Activated CD8-positive, alpha-beta T cell treated with anti-CD3 and anti-CD28 coated beads for 36 hours (primary cell): ENCODE measurements at regions not wholly inside any gene's neighbourhood (a gene's known extent, or its start where the extent isn't known, plus 50 kb on each side); places are given as distances from the start of the nearest gene placed in this dataset.

ENCODE experiments used
- ATAC-seq: fragments of 200-7000 bp; cut with Tn5 transposase; one replicate; pipeline ENCODE4 v1.10.0; 2021; ENCODE audit warnings: mild to moderate bottlenecking, moderate library complexity
- CTCF ChIA-PET: fragments of 350-600 bp; sonication (Branson Sonifier 250); formaldehyde crosslinking; loops from one replicate; lab custom pipeline; 2021; ENCODE audit warnings: antibody characterized with exemption; lab: Charles Lee
- POLR2A ChIA-PET: fragments of 350-600 bp; sonication (Branson Sonifier 250); formaldehyde crosslinking; loops from one replicate; lab custom pipeline; 2021; ENCODE audit warnings: antibody characterized with exemption; lab: Charles Lee
- DNase-seq: peaks from one replicate; pipeline ENCODE4 v3.0.0-alpha.2; 2020
- H3K27ac Mint-ChIP-seq: one replicate; pipeline ENCODE4 v1.8.0; 2021; ENCODE audit warnings: mild to moderate bottlenecking, mixed read lengths
- H3K27me3 Mint-ChIP-seq: one replicate; pipeline ENCODE4 v1.8.0; 2021; ENCODE audit warnings: mixed read lengths
- H3K36me3 Mint-ChIP-seq: one replicate; pipeline ENCODE4 v1.8.0; 2021; ENCODE audit warnings: low read depth, mixed read lengths
- H3K4me1 Mint-ChIP-seq: one replicate; pipeline ENCODE4 v1.8.0; 2021; ENCODE audit warnings: low read depth, mixed read lengths
- H3K4me3 Mint-ChIP-seq: one replicate; pipeline ENCODE4 v1.8.0; 2021; ENCODE audit warnings: mild to moderate bottlenecking, moderate library complexity, mixed read lengths
- H3K9me3 Mint-ChIP-seq: one replicate; pipeline ENCODE4 v1.8.0; 2021; ENCODE audit warnings: mixed read lengths
- intact Hi-C: fragments of 100-400 bp; cut with micrococcal nuclease; formaldehyde crosslinking; loops from one replicate; pipeline ENCODE4 v1.10.0; 2022
- TF ChIP-seq, protein P1 (sequence below): fragments of 200-600 bp; IDR thresholded peaks from one replicate; pipeline ENCODE4 v1.8.0; 2022; ENCODE audit warnings: antibody characterized with exemption, mild to moderate bottlenecking

DNA sequence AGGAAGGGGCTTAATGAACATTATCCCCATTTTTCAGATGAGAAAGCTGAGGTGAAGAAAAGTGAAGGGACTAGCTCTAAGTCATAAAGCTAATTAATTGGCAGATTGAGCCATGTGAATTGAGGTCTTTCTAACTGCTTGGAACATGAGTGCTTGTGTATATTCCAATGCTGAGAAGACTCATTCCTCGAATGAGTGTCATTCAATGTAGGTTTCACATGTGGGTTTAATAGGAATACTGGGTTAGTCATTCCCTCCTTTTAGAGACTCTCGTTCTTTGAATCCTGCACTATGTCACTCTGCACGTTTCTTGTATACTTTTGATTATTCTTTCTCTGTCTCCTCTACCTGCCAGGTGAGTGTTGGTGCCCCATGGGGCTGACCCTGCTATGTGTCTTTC lies 218.2 kb downstream of the HRH4 start:
- intact Hi-C loops, result no loop called here
- H3K4me3 Mint-ChIP-seq, result no peak overlapping the region
- ChIA-PET POLR2A (no interaction called here), CTCF (no interaction called here)
- ATAC-seq, result no peak
- DNase-seq, result no peak
- TF ChIP-seq, protein P1, sequence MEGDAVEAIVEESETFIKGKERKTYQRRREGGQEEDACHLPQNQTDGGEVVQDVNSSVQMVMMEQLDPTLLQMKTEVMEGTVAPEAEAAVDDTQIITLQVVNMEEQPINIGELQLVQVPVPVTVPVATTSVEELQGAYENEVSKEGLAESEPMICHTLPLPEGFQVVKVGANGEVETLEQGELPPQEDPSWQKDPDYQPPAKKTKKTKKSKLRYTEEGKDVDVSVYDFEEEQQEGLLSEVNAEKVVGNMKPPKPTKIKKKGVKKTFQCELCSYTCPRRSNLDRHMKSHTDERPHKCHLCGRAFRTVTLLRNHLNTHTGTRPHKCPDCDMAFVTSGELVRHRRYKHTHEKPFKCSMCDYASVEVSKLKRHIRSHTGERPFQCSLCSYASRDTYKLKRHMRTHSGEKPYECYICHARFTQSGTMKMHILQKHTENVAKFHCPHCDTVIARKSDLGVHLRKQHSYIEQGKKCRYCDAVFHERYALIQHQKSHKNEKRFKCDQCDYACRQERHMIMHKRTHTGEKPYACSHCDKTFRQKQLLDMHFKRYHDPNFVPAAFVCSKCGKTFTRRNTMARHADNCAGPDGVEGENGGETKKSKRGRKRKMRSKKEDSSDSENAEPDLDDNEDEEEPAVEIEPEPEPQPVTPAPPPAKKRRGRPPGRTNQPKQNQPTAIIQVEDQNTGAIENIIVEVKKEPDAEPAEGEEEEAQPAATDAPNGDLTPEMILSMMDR, result no peak
- no peaks in the 10 kb centered on the region for H3K36me3 Mint-ChIP-seq
- no peak overlapping the region for H3K27ac Mint-ChIP-seq
- no peaks in the 10 kb centered on the region for H3K9me3 Mint-ChIP-seq
- H3K27me3 Mint-ChIP-seq, result peaks cover 14% of the 10 kb centered on the region
- peaks cover 6% of the 10 kb centered on the region for H3K4me1 Mint-ChIP-seq

DNA sequence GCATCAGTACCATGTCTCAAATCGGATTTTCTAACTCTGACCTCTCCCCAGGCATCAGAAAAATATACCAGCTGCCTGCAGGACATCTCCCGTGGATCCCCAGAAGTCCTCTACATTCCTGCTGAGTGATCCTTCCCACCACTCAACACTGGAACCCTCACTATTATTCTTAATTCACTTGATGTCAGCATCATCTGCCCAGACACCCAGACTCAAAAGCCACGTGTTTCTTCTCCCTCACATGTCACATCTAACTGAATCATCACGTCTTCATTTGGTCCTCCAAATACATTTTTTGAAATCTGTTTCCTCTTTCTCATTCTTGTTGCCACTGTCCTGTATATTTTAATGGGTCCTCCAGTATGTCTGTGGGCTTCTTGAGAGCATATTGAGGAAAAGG lies 218.6 kb downstream of the HRH4 start:
- TF ChIP-seq, protein P1, result no peak
- no peak overlapping the region for H3K27ac Mint-ChIP-seq
- no peaks in the 10 kb centered on the region for H3K9me3 Mint-ChIP-seq
- ATAC-seq (no peak), DNase-seq (no peak)
- H3K27me3 Mint-ChIP-seq, result peaks cover 14% of the 10 kb centered on the region
- peaks cover 6% of the 10 kb centered on the region for H3K4me1 Mint-ChIP-seq
- CTCF ChIA-PET, result no interaction called here
- intact Hi-C loops, result no loop called here
- POLR2A ChIA-PET, result no interaction called here
- no peaks in the 10 kb centered on the region for H3K36me3 Mint-ChIP-seq
- no peak overlapping the region for H3K4me3 Mint-ChIP-seq

DNA sequence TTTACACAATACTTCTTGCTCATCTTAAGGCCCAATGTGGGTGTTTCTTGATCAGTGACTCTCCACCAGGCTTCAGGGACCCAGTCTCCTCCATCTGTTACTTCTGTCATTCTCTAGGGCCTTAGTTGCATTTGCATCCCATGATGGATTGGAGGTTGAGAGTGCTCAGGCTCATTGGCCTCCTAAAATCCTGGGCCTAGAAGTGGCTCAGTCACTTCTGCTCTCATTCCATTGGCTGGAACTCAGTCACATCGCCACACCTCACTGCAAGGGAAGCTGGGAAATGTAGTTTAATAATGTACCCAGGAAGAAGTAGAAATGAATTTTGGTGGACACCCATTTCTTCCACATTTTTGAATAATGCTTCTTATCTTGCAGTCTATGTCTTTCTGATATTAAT lies 223.5 kb downstream of the HRH4 start:
- H3K27ac Mint-ChIP-seq, result no peak overlapping the region
- no peak for DNase-seq

DNA sequence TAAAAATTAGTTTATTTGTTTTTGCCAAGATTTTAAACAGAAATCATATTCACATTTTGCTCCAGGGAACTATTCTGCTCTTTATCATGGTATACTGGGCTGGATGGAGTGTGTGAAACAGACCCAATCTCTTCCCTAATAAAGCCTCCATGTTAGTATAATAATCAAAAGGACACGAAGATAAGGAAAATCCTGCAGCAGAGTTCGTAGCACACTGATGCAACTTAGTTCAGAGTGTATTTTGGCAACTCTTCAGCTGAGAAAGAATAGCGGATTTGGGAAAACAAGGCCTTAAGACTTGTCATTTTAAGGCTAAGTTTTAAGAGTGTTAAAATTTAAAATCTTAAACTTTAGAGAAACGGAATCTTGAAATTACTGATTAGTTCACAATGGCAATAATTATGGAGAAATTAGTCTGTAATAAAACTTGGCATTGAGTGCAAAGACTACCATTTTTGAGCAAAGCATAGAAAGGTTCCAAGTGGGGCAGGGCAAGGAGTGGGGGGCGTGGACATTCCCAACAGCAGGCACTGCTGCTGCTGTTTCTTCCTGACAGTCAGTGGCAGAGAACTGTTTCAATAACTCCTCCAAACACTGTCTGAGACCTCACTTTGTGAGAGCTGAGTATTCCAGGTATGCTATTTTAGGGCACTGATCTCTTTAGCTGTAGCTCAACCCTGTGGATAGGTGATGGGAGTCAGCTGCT lies 225.0 kb downstream of the HRH4 start:
- Mint-ChIP-seq H3K4me3 (no peak overlapping the region), H3K27me3 (peaks cover 5% of the 10 kb centered on the region), H3K4me1 (no peaks in the 10 kb centered on the region), H3K36me3 (no peaks in the 10 kb centered on the region), H3K9me3 (no peaks in the 10 kb centered on the region), H3K27ac (no peak overlapping the region)
- ATAC-seq, result no peak
- TF ChIP-seq, protein P1, result no peak
- POLR2A ChIA-PET, result no interaction called here
- CTCF ChIA-PET, result no interaction called here
- intact Hi-C loops, result no loop called here
- DNase-seq, result no peak

More for the DNA sequence above, 223.5 kb downstream of the HRH4 start:
- H3K9me3 Mint-ChIP-seq, result no peaks in the 10 kb centered on the region
- ATAC-seq, result no peak
- ChIA-PET POLR2A (no interaction called here), CTCF (no interaction called here)
- no peak overlapping the region for H3K4me3 Mint-ChIP-seq
- intact Hi-C loops, result no loop called here
- H3K36me3 Mint-ChIP-seq, result no peaks in the 10 kb centered on the region
- H3K27me3 Mint-ChIP-seq, result peaks cover 6% of the 10 kb centered on the region
- TF ChIP-seq, protein P1, result no peak
- H3K4me1 Mint-ChIP-seq, result no peaks in the 10 kb centered on the region

DNA sequence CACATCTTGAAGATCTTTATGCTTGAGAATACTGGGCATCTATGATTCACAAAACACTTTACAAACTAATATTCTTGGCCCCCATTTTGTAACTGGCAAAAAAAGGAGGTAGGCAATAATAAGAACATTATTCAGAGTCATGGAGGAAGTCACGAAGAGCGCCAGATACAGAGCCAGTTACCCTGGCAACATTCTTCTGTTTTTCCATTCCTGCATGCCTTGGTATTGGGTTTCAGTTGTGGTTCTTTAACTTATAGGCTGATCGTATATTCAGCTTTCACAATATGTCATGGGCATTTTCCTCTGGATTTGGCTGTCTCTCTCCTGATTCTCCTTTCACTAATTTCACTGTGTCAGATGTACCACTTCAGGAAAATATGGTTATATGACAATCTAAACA lies 234.7 kb downstream of the HRH4 start:
- CTCF ChIA-PET, result no interaction called here
- H3K4me3 Mint-ChIP-seq, result no peak overlapping the region
- intact Hi-C loops, result no loop called here

More for the DNA sequence above, 234.7 kb downstream of the HRH4 start:
- DNase-seq (no peak), ATAC-seq (no peak)
- TF ChIP-seq, protein P1, result no peak
- Mint-ChIP-seq H3K9me3 (peaks cover 10% of the 10 kb centered on the region), H3K36me3 (no peaks in the 10 kb centered on the region), H3K27ac (no peak overlapping the region), H3K27me3 (peaks cover 14% of the 10 kb centered on the region), H3K4me1 (no peaks in the 10 kb centered on the region)
- POLR2A ChIA-PET, result no interaction called here
